BE2C (cell line): ENCODE measurements at regions not wholly inside any gene's neighbourhood (a gene's known extent, or its start where the extent isn't known, plus 50 kb on each side); places are given as distances from the start of the nearest gene placed in this dataset.
"Not testable (repeated sequence)": the region's sequence is repeated elsewhere in the genome, so short reads cannot be mapped to it uniquely, and the experiment has no call there.

Experiments used
- DNase-seq: peaks from one replicate; pipeline ENCODE4 v3.0.0-alpha.2; 2020
- H3K27me3 ChIP-seq: fragments of 250-450 bp; sonication (Bioruptor Pico); 2 replicates; pipeline ENCODE4 v1.5.1; 2020; ENCODE audit warnings: mild to moderate bottlenecking
- H3K36me3 ChIP-seq: fragments of 250-450 bp; sonication (Bioruptor Pico); 2 replicates; pipeline ENCODE4 v1.5.1; 2020; ENCODE audit warnings: mild to moderate bottlenecking
- H3K4me1 ChIP-seq: fragments of 250-450 bp; sonication (Bioruptor Pico); 2 replicates; pipeline ENCODE4 v1.5.1; 2020
- H3K4me3 ChIP-seq: 2 replicates; pipeline ENCODE4 v1.5.1; 2011; ENCODE audit warnings: low read depth, low read length
- H3K9me3 ChIP-seq: fragments of 250-450 bp; sonication (Bioruptor Pico); 2 replicates; pipeline ENCODE4 v1.5.1; 2020
- TF ChIP-seq, protein P1 (sequence below): IDR thresholded peaks from 2 replicates; pipeline ENCODE4 v1.5.1; 2012; ENCODE audit warnings: mild to moderate bottlenecking, low read depth, low read length

DNA sequence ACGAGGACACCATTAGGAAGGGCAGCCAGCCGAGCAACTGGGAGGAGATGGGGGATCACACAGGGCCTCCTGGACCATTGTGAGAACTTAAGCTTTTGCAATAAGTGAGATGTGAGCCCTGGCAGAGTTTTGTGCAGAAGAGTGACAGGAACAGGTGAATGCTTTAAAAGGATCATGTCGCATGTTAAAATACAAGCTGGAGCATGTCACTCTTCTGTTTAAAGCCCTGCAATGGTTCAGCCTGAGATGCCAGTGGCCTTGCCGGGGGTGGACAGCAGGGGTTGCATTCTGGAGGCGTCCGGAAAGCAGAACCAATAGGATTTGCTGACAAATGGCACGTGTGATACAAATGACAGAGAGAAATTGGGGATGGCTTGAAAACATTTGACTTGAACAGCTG lies 137.5 kb upstream of the RFLNA start:
- Histone ChIP-seq H3K36me3 (no peaks in the 10 kb centered on the region), H3K4me3 (no peak overlapping the region), H3K9me3 (no peaks in the 10 kb centered on the region), H3K4me1 (no peaks in the 10 kb centered on the region), H3K27me3 (no peaks in the 10 kb centered on the region)
- DNase-seq = no peak
- TF ChIP-seq, protein P1, sequence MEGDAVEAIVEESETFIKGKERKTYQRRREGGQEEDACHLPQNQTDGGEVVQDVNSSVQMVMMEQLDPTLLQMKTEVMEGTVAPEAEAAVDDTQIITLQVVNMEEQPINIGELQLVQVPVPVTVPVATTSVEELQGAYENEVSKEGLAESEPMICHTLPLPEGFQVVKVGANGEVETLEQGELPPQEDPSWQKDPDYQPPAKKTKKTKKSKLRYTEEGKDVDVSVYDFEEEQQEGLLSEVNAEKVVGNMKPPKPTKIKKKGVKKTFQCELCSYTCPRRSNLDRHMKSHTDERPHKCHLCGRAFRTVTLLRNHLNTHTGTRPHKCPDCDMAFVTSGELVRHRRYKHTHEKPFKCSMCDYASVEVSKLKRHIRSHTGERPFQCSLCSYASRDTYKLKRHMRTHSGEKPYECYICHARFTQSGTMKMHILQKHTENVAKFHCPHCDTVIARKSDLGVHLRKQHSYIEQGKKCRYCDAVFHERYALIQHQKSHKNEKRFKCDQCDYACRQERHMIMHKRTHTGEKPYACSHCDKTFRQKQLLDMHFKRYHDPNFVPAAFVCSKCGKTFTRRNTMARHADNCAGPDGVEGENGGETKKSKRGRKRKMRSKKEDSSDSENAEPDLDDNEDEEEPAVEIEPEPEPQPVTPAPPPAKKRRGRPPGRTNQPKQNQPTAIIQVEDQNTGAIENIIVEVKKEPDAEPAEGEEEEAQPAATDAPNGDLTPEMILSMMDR = no peak

DNA sequence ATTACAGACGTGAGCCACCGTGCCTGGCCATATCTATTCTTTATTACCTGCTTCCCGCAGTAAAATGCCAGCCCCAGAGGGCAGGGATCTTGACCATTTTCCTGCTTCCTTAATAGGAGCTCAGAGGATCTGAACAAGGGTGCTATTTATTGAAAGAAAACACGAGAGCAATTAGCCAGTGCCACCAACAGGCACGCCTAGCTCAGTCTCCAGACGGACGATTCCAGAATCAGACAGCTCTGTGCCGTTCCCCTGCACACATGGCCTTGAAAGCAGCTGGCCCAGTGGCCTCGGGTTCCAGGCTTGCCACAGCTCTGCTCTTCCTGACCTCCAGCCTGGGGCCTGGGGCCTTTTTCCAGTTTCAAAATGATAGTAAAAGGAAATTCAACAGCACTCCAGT lies 135.2 kb upstream of the RFLNA start:
- Histone ChIP-seq H3K9me3 (no peaks in the 10 kb centered on the region), H3K4me3 (no peak overlapping the region), H3K36me3 (no peaks in the 10 kb centered on the region), H3K27me3 (no peaks in the 10 kb centered on the region), H3K4me1 (no peaks in the 10 kb centered on the region)
- DNase-seq = no peak
- TF ChIP-seq, protein P1 = no peak

DNA sequence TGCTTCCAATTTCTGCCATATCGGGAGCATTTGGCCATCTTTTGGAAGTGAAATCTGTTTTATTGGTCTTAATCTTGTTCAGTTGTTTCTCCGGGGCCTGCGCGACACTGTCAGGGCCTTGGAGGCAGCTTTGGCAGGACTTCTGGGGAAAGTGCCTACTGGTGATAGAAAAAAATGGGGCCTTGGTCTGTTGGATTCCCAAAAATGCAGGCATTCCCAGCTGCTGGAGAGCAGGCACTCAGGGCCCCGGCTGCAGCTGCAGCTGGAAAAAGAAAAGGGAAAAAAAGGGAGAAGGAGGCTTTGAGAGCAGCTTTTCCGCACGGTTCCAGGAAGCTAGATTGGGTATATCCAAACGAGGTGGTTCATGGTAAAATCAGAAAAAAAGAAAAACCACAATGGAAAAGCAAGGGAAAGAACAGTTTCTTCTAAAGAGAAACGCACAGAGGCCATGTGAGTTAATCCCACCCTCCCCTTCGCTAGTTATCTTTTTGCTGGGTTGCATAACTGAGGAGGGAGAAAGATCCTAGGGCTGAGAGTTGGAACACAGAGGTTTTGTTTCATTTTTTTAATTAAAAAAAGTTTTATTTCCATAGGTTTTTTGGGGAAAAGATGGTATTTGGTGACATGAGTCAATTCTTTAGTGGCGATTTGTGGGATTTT lies 134.7 kb upstream of the RFLNA start:
- H3K27me3 ChIP-seq = no peaks in the 10 kb centered on the region
- H3K4me3 ChIP-seq = no peak overlapping the region
- no peaks in the 10 kb centered on the region for H3K9me3 ChIP-seq
- no peaks in the 10 kb centered on the region for H3K36me3 ChIP-seq
- no peak for DNase-seq
- TF ChIP-seq, protein P1 = no peak
- no peaks in the 10 kb centered on the region for H3K4me1 ChIP-seq

DNA sequence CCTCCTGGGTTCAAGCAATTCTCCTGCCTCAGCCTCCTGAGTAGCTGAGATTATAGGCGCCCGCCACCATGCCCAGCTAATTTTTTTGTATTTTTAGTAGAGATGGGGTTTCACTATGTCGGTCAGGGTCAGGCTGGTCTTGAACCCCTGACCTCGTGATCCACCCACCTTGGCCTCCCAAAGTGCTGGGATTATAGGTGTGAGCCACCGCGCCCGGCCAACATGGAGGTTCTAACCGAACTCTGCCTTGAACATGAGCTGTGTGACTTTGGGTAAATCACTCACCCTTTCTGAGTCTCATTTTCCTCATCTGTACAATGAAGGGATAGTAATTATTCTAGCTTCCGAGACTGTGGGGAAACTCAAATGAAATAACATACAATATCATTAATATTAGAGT lies 133.5 kb upstream of the RFLNA start:
- not testable (repeated sequence) for H3K9me3 ChIP-seq, H3K4me1 ChIP-seq, H3K27me3 ChIP-seq, DNase-seq, H3K36me3 ChIP-seq, H3K4me3 ChIP-seq

DNA sequence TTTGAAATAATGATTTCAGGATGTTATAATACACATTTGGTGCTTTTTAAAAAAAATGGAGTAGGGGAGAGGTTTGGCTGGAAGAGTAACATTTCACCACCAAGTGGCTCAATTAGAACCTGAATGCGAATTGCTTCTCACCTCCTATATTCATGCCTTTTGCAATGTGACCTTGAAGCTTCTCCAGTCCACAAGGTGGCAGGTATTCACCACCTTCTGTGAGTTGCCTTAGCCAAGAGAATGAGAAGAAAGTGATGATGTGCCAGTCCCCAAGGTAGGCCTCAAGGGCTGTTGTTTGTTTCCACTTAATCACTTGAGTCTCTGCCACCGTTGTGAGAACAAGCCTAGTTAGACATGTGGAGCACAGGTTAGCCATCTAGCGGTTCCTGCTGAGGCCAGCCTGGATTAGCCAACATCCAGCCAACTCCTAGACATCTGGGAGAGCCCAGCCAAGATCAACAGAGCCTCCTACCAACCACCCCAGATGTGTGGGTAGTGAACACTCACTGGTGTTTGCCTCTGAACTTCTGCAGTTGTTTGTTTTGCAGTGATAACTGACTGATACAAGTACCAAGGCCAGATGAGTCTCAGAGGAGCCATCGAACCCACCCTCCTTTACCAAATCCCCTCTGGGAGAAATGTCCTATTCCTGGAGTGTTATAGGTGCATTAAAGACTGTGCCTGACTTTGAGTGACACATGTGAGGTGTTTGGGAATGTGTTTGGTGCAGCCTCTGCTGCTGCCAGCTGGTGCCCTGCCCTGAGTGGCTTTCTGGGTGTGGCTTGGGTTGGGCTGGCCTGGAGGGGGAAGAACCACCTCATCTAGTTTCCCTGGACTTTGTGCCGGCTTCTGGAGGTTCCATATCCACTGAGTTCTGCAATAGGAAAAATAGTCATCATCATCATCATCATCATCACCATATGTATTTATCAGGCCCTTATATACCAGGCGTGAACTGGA lies 132.5 kb upstream of the RFLNA start:
- no peak for DNase-seq

DNA sequence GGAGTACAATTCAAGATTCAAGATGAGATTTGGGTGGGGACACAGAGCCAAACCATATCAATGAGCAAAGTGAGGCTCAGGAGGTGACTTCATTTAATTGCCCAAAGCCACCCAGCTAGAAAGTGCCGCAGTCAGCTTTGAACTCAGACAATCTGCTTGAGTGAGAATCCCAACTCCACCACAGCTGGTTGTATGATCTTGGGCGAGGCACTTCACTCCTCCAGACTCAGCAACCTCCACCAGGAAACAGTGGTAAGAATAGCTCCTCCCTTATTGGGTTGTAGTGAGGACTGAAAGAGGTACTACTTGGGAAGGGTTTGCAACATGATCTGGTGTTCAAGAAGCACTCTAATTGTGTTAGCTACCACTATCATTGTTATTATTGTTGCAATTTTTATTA lies 129.2 kb upstream of the RFLNA start:
- H3K36me3 ChIP-seq = no peaks in the 10 kb centered on the region
- TF ChIP-seq, protein P1 = no peak
- H3K4me1 ChIP-seq = no peaks in the 10 kb centered on the region
- DNase-seq = no peak
- no peak overlapping the region for H3K4me3 ChIP-seq
- no peaks in the 10 kb centered on the region for H3K27me3 ChIP-seq
- no peaks in the 10 kb centered on the region for H3K9me3 ChIP-seq

More for the DNA sequence above, 132.5 kb upstream of the RFLNA start:
- Histone ChIP-seq H3K4me1 (no peaks in the 10 kb centered on the region), H3K4me3 (no peak overlapping the region), H3K36me3 (no peaks in the 10 kb centered on the region), H3K27me3 (no peaks in the 10 kb centered on the region), H3K9me3 (no peaks in the 10 kb centered on the region)
- TF ChIP-seq, protein P1 = peak; percentile 20; the same call in 1 of the 2 replicates
